ENCODE measurements at regions not wholly inside any gene's neighbourhood (a gene's known extent, or its start where the extent isn't known, plus 50 kb on each side); places are given as distances from the start of the nearest gene placed in this dataset.

GRCh38 chr14:50045837-50046236 is 70.5 kb downstream of the VCPKMT start (continued):
- no peak for TF ChIP-seq CHD7 (IDR thresholded peaks at IDR 0.05; ENCODE audit: insufficient replicate concordance, low read length)
- no peak for TF ChIP-seq USF2 (IDR thresholded peaks at IDR 0.05; ENCODE audit: low read length)
- TF ChIP-seq CHD2 (IDR thresholded peaks at IDR 0.05; ENCODE audit: low read length), result no peak
- TF ChIP-seq ASH2L (IDR thresholded peaks at IDR 0.05; ENCODE audit: low read length), result no peak
- TF ChIP-seq CTBP2 (IDR thresholded peaks at IDR 0.05; ENCODE audit: borderline replicate concordance, insufficient read depth, insufficient read length, low read length), result no peak

Measured in H1 (cell line).